ENCODE measurements at regions not wholly inside any gene's neighbourhood (a gene's known extent, or its start where the extent isn't known, plus 50 kb on each side); places are given as distances from the start of the nearest gene placed in this dataset.

GRCh38 chr9:106557996-106558667, 304.8 kb upstream of the ZNF462 start:
- H3K27ac ChIP-seq = no peak overlapping the region
- TF ChIP-seq, protein P1, sequence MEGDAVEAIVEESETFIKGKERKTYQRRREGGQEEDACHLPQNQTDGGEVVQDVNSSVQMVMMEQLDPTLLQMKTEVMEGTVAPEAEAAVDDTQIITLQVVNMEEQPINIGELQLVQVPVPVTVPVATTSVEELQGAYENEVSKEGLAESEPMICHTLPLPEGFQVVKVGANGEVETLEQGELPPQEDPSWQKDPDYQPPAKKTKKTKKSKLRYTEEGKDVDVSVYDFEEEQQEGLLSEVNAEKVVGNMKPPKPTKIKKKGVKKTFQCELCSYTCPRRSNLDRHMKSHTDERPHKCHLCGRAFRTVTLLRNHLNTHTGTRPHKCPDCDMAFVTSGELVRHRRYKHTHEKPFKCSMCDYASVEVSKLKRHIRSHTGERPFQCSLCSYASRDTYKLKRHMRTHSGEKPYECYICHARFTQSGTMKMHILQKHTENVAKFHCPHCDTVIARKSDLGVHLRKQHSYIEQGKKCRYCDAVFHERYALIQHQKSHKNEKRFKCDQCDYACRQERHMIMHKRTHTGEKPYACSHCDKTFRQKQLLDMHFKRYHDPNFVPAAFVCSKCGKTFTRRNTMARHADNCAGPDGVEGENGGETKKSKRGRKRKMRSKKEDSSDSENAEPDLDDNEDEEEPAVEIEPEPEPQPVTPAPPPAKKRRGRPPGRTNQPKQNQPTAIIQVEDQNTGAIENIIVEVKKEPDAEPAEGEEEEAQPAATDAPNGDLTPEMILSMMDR (IDR thresholded peaks at IDR 0.05) = no peak
- TF ChIP-seq ZFX (IDR thresholded peaks at IDR 0.05; ENCODE audit: borderline replicate concordance) = no peak

- TF ChIP-seq, protein P1 (IDR thresholded peaks at IDR 0.05) = peak; percentile 62
- no peak for TF ChIP-seq ZFX (IDR thresholded peaks at IDR 0.05; ENCODE audit: borderline replicate concordance)
- H3K27ac ChIP-seq = no peak overlapping the region
Observed at GRCh38 chr9:106560540-106560939, 302.4 kb upstream of the ZNF462 start.

GRCh38 chr9:106575823-106576222, 287.1 kb upstream of the ZNF462 start:
- H3K27ac ChIP-seq = no peak overlapping the region
- TF ChIP-seq, protein P1 (IDR thresholded peaks at IDR 0.05) = no peak
- TF ChIP-seq ZFX (IDR thresholded peaks at IDR 0.05; ENCODE audit: borderline replicate concordance) = no peak

GRCh38 chr9:106576232-106576760, 286.7 kb upstream of the ZNF462 start:
- H3K27ac ChIP-seq = no peak overlapping the region
- TF ChIP-seq ZFX (IDR thresholded peaks at IDR 0.05; ENCODE audit: borderline replicate concordance) = no peak

DNA sequence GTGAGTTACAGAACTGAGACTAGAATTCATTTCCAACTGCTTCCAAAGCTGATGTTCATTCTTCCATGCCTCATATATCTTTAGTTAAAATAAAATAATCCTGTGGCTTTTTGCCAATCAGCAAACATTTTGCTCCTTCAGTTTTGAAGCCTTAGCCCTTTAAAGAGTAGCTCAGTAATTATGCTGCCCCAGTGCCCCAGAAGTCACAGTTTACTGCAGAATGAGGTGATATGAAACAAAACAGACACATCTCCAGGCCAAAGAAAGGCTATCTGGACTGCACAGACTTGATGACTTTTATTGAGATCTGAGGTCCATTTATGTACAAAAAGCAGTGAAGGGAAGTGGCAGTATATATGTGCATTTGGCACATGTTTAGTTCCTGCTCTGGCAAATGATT, 285.8 kb upstream of the ZNF462 start:
- no peak overlapping the region for H3K27ac ChIP-seq
- TF ChIP-seq, protein P1 (IDR thresholded peaks at IDR 0.05) = no peak
- no peak for TF ChIP-seq ZFX (IDR thresholded peaks at IDR 0.05; ENCODE audit: borderline replicate concordance)

- no peak overlapping the region for H3K27ac ChIP-seq
- TF ChIP-seq ZFX (IDR thresholded peaks at IDR 0.05; ENCODE audit: borderline replicate concordance) = no peak
- TF ChIP-seq, protein P1 (IDR thresholded peaks at IDR 0.05) = no peak
Observed at GRCh38 chr9:106580546-106580945, 282.4 kb upstream of the ZNF462 start.

- TF ChIP-seq, protein P1 (IDR thresholded peaks at IDR 0.05) = no peak
- TF ChIP-seq ZFX (IDR thresholded peaks at IDR 0.05; ENCODE audit: borderline replicate concordance) = no peak
- H3K27ac ChIP-seq = no peak overlapping the region
Observed at GRCh38 chr9:106581973-106582372, 281.0 kb upstream of the ZNF462 start.

Measured in 22Rv1 (cell line).